ENCODE measurements at regions not wholly inside any gene's neighbourhood (a gene's known extent, or its start where the extent isn't known, plus 50 kb on each side); places are given as distances from the start of the nearest gene placed in this dataset.
"Not testable (repeated sequence)": the region's sequence is repeated elsewhere in the genome, so short reads cannot be mapped to it uniquely, and the experiment has no call there.

DNA sequence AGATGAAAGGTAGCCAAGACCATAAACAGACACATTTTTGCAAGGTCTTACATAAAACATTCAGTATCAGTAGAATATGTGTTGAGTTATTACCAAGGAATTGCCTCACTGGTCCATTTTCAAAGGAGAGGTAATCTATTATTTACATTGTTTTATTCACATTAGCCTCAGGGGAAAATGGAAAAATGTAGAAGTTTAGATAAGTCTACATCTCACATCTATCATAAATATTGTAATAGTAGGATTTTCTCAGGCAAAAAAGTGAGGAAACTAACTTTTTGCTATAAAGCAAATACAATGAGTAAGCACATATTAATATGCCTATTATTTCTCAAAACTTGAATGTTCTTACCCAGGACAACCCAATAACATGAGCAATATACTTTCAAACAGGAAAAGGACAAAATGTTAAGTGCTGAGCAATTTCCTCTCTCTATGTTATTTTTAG lies 184.6 kb upstream of the AGTR1 start:
- Histone ChIP-seq H3K4me2 (peak overlapping the region in 9 of 11 experiments; percentile 7 to 78 (median 41); a peak in 13 of 22 replicates), H3K4me1 (peaks cover 0 to 26% (median 10%) of the 10 kb centered on the region in 10 experiments; a peak in 15 of 20 replicates), H3K4me3 (no peak overlapping the region), H3K27me3 (no peaks in the 10 kb centered on the region), H4K20me1 (no peaks in the 10 kb centered on the region), H3K9ac (no peak overlapping the region), H3K9me3 (replicated peaks in 1 of 11) (no peaks in the 10 kb centered on the region), H3K36me3 (no peaks in the 10 kb centered on the region), H3K27ac (peak overlapping the region in 4 of 11 experiments; percentile 18 to 49 (median 25); a peak in 5 of 22 replicates)
- no peak for TF ChIP-seq Cebpa-rat (IDR thresholded peaks at IDR 0.05)

DNA sequence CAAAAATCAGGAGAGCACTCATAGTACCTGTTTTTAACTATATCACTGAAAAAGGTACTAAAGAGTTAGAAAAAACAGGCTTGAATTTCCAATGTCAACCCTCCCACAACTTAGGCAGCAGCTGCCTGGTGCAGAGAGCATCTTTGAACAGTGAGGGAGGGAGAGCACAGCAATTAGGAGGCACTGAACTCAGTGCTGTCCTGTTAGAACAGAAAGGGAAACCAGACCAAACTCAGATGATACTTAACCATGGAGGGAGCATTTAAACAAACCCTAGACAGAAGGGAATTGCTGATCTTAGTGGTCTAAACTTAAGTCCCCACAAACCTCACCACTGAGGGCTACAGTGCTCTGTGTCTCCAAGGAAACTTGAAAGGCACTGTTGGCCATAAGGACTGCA lies 179.2 kb upstream of the AGTR1 start:
- no peak overlapping the region for H3K4me3 ChIP-seq
- H3K36me3 ChIP-seq: no peaks in the 10 kb centered on the region
- H3K27me3 ChIP-seq: no peaks in the 10 kb centered on the region
- no peaks in the 10 kb centered on the region for H4K20me1 ChIP-seq
- H3K4me1 ChIP-seq: peaks cover 0 to 8% (median 4%) of the 10 kb centered on the region in 10 experiments; a peak in 13 of 20 replicates
- no peak for TF ChIP-seq Cebpa-rat (IDR thresholded peaks at IDR 0.05)
- H3K9me3 ChIP-seq (replicated peaks in 1 of 11): no peaks in the 10 kb centered on the region
- H3K4me2 ChIP-seq: no peak overlapping the region
- no peak overlapping the region for H3K27ac ChIP-seq
- H3K9ac ChIP-seq: no peak overlapping the region

DNA sequence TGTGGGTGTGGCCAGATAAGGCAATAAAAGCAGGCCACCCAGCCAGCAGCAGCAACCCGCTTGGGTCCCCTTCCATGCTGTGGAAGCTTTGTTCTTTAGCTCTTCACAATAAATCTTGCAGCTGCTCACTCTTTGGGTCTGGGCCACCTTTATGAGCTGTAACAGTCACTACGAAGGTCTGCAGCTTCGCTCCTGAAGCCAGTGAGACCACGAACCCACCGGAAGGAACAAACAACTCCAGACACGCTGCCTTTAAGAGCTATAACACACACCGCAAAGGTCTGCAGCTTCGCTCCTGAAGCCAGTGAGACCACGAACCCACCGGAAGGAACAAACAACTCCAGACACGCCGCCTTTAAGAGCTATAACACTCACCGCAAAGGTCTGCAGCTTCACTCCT lies 172.1 kb upstream of the AGTR1 start:
- not testable (repeated sequence) for H3K36me3 ChIP-seq, H3K27ac ChIP-seq, H3K9ac ChIP-seq, H3K4me3 ChIP-seq, H4K20me1 ChIP-seq, H3K4me1 ChIP-seq
- peaks cover 3 to 18% (median 12%) of the 10 kb centered on the region in 11 experiments; a peak in 13 of 22 replicates for H3K9me3 ChIP-seq (replicated peaks in 1 of 11)
- H3K4me2 ChIP-seq: peak overlapping the region in 6 of 11 experiments; percentile 13 to 29 (median 26); a peak in 8 of 22 replicates
- peaks cover 0 to 28% (median 6%) of the 10 kb centered on the region in 11 experiments; a peak in 10 of 22 replicates for H3K27me3 ChIP-seq

- no peak overlapping the region for H3K4me3 ChIP-seq
- no peaks in the 10 kb centered on the region for H4K20me1 ChIP-seq
- H3K4me1 ChIP-seq: peaks cover 0 to 6% (median 0%) of the 10 kb centered on the region in 10 experiments; a peak in 2 of 20 replicates
- TF ChIP-seq Cebpa-rat (IDR thresholded peaks at IDR 0.05): no peak
- no peak overlapping the region for H3K27ac ChIP-seq
- H3K4me2 ChIP-seq: no peak overlapping the region
- H3K27me3 ChIP-seq: peaks cover 0 to 28% (median 6%) of the 10 kb centered on the region in 11 experiments; a peak in 10 of 22 replicates
- H3K9me3 ChIP-seq (replicated peaks in 1 of 11): peaks cover 3 to 18% (median 12%) of the 10 kb centered on the region in 11 experiments; a peak in 13 of 22 replicates
- H3K9ac ChIP-seq: no peak overlapping the region
- H3K36me3 ChIP-seq: no peaks in the 10 kb centered on the region
These were observed 169.7 kb upstream of the AGTR1 start for GRCh38 chr3:148528024-148528423.

DNA sequence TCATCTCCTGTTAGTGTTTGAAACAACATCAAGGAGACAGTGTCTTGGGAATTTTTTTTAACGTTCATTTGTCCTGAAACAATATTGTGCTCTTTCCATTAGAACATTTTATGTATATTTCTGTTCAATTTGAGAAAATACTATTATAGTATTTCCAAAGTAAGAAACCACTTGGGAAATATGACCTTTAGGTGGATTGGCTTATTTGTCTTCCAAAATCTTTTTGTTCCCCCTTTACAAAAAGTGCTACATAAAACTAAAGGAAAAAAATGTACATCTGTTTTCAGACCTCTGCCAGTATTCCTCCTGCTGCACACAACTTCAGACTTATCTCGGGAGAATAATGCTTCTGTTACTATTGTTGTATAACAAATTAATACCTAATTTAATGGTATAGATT lies 165.9 kb upstream of the AGTR1 start:
- Histone ChIP-seq H3K4me1 (peaks cover 0 to 6% (median 0%) of the 10 kb centered on the region in 10 experiments; a peak in 1 of 20 replicates), H3K9ac (no peak overlapping the region), H3K27ac (no peak overlapping the region), H3K36me3 (no peaks in the 10 kb centered on the region), H3K4me3 (no peak overlapping the region), H4K20me1 (no peaks in the 10 kb centered on the region), H3K9me3 (replicated peaks in 1 of 11) (peaks cover 0 to 8% (median 6%) of the 10 kb centered on the region in 11 experiments; a peak in 10 of 22 replicates), H3K4me2 (no peak overlapping the region), H3K27me3 (peaks cover 0 to 11% (median 0%) of the 10 kb centered on the region in 11 experiments; a peak in 2 of 22 replicates)
- no peak for TF ChIP-seq Cebpa-rat (IDR thresholded peaks at IDR 0.05)

DNA sequence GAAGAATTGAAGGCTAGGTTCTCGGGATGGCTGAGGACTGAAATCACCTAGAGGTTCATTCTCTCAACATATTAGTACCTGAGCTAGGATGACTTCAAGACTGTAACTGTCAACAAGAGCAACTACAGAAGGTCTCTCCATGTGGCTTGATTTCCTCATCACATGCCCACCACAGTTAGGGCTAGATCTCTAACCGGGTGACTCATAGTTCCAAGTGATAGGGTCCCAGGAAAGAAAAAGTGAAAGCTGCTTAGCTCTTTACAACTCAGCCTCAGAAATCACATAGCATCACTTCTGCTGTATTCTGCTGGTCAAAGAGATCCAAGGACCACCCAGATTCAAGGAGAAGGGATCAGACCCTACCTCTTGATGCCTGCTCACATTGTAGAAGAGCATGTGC lies 165.4 kb upstream of the AGTR1 start:
- H3K27me3 ChIP-seq: peaks cover 0 to 8% (median 0%) of the 10 kb centered on the region in 11 experiments; a peak in 2 of 22 replicates
- H3K27ac ChIP-seq: no peak overlapping the region
- H3K9me3 ChIP-seq (replicated peaks in 1 of 11): peaks cover 0 to 4% (median 2%) of the 10 kb centered on the region in 11 experiments; a peak in 10 of 22 replicates
- no peaks in the 10 kb centered on the region for H3K36me3 ChIP-seq
- H3K9ac ChIP-seq: no peak overlapping the region
- H3K4me2 ChIP-seq: no peak overlapping the region
- peaks cover 0 to 6% (median 0%) of the 10 kb centered on the region in 10 experiments; a peak in 1 of 20 replicates for H3K4me1 ChIP-seq
- H3K4me3 ChIP-seq: no peak overlapping the region
- H4K20me1 ChIP-seq: no peaks in the 10 kb centered on the region
- TF ChIP-seq Cebpa-rat (IDR thresholded peaks at IDR 0.05): no peak

- Histone ChIP-seq H4K20me1 (no peaks in the 10 kb centered on the region), H3K4me1 (peaks cover 0 to 6% (median 0%) of the 10 kb centered on the region in 10 experiments; a peak in 1 of 20 replicates), H3K4me2 (no peak overlapping the region), H3K9me3 (replicated peaks in 1 of 11) (no peaks in the 10 kb centered on the region), H3K4me3 (no peak overlapping the region), H3K27me3 (peaks cover 0 to 8% (median 0%) of the 10 kb centered on the region in 11 experiments; a peak in 2 of 22 replicates), H3K27ac (no peak overlapping the region), H3K36me3 (no peaks in the 10 kb centered on the region), H3K9ac (no peak overlapping the region)
- TF ChIP-seq Cebpa-rat (IDR thresholded peaks at IDR 0.05): no peak
These were observed 164.9 kb upstream of the AGTR1 start for GRCh38 chr3:148532774-148533173.

DNA sequence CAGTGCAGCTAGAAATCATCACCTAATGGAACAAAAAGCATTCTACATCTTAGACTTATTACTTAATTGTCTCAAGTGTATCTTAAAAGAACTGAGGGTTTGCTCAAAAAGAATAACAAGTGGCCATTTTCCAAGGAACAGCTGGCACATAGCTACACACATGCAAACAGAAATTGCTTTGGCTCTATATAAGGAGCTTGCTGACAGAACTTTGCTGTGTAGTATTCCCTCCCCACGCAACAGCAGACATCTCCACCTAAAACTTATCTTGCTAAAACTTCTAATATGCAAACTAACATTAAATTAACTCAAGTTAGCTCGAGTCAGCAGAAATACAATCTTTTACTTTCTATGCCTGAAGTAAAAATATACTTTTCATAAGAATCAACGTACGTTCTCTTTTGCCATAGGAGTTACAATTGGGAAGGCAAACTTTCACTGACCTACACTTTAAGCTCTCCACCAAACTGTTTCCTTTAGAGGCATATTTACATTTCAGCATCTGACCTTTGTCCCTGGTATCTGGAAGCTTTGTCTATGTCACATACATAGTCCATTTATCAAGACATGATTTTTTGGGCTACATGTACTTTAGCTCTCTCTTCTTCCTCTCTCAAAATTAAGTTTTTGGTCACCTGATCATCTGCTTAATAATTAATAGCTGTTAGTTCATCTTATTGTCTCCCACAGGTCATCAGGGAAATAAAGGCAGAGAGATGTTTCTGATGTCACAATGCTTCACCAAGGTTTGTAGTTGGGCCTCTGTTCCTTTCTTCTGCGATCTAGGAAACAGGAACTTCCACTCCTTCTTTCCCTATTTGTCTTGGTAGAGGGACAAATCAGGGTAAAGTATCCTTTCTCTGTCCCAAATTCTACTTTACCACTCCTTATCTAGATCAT lies 163.4 kb upstream of the AGTR1 start:
- Histone ChIP-seq H3K27ac (no peak overlapping the region), H3K4me2 (no peak overlapping the region), H3K4me1 (peaks cover 0 to 6% (median 0%) of the 10 kb centered on the region in 10 experiments; a peak in 1 of 20 replicates), H3K9ac (no peak overlapping the region), H3K4me3 (no peak overlapping the region), H3K9me3 (replicated peaks in 1 of 11) (no peaks in the 10 kb centered on the region), H3K27me3 (peaks cover 0 to 2% (median 0%) of the 10 kb centered on the region in 11 experiments; a peak in 1 of 22 replicates), H3K36me3 (no peaks in the 10 kb centered on the region), H4K20me1 (no peaks in the 10 kb centered on the region)
- no peak for TF ChIP-seq Cebpa-rat (IDR thresholded peaks at IDR 0.05)

DNA sequence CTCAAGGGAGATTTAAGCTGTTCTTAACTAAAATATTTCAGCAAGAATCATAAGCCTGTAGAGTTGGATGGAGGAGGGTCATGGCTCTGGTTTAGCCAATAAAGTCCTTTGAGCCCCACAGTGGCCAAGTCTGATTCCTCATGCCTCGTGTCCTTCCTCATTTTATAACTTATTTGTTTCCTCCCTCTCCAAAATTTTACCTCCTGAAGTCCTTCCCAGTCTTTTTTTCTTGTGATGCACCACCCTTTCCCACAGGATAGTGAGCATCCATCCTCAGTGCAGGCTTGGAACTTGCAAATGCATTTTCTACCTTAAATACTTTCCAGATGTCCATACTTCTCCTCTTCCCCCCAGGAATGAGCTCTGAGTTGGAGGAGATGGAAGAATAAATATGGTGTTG lies 162.7 kb upstream of the AGTR1 start:
- Histone ChIP-seq H4K20me1 (no peaks in the 10 kb centered on the region), H3K27ac (no peak overlapping the region)

More for the DNA sequence above, 162.7 kb upstream of the AGTR1 start:
- Histone ChIP-seq H3K9me3 (replicated peaks in 1 of 11) (no peaks in the 10 kb centered on the region), H3K4me3 (no peak overlapping the region), H3K9ac (no peak overlapping the region), H3K4me1 (peaks cover 0 to 6% (median 0%) of the 10 kb centered on the region in 10 experiments; a peak in 1 of 20 replicates), H3K36me3 (no peaks in the 10 kb centered on the region), H3K27me3 (no peaks in the 10 kb centered on the region), H3K4me2 (no peak overlapping the region)
- no peak for TF ChIP-seq Cebpa-rat (IDR thresholded peaks at IDR 0.05)
